H9 (cell line): ENCODE measurements at regions not wholly inside any gene's neighbourhood (a gene's known extent, or its start where the extent isn't known, plus 50 kb on each side); places are given as distances from the start of the nearest gene placed in this dataset.

Experiments
- DNase-seq: peaks from one replicate; pipeline ENCODE4 v3.0.0-alpha.2; 2017
- H2AFZ ChIP-seq: one replicate; pipeline ENCODE4 v1.6.1; 2013; ENCODE audit warnings: mild to moderate bottlenecking, low read length, control low read depth, moderate library complexity
- H2AK5ac ChIP-seq: 2 replicates; pipeline ENCODE4 v1.6.1; 2013; ENCODE audit warnings: low read length, control low read depth, mixed read lengths; ENCODE audit not compliant: insufficient read length
- H2BK120ac ChIP-seq: one replicate; pipeline ENCODE4 v1.6.1; 2013; ENCODE audit warnings: low read depth, mild to moderate bottlenecking, low read length, control low read depth, inconsistent platforms; ENCODE audit not compliant: poor library complexity, severe bottlenecking
- H2BK12ac ChIP-seq: 2 replicates; pipeline ENCODE4 v1.6.1; 2013; ENCODE audit warnings: low read length, control low read depth, mixed read lengths, low read depth; ENCODE audit not compliant: insufficient read length
- H2BK15ac ChIP-seq: 2 replicates; pipeline ENCODE4 v1.6.1; 2013; ENCODE audit warnings: low read depth, low read length, control low read depth
- H2BK20ac ChIP-seq: one replicate; pipeline ENCODE4 v1.6.1; 2013; ENCODE audit warnings: low read depth, mild to moderate bottlenecking, low read length, control low read depth, inconsistent platforms; ENCODE audit not compliant: poor library complexity, severe bottlenecking
- H2BK5ac ChIP-seq: 2 replicates; pipeline ENCODE4 v1.6.1; 2013; ENCODE audit warnings: low read length, control low read depth, mixed read lengths; ENCODE audit not compliant: insufficient read length
- H3K14ac ChIP-seq: 2 replicates; pipeline ENCODE4 v1.6.1; 2013; ENCODE audit warnings: low read length, control low read depth; ENCODE audit not compliant: insufficient read depth
- H3K18ac ChIP-seq: 2 replicates; pipeline ENCODE4 v1.6.1; 2013; ENCODE audit warnings: low read depth, mild to moderate bottlenecking, mixed read lengths, low read length, control low read depth; ENCODE audit not compliant: insufficient read length
- H3K23ac ChIP-seq: 2 replicates; pipeline ENCODE4 v1.6.1; 2013; ENCODE audit warnings: low read length, control low read depth, mixed read lengths, low read depth; ENCODE audit not compliant: insufficient read length
- H3K23me2 ChIP-seq: 2 replicates; pipeline ENCODE4 v1.6.1; 2013; ENCODE audit warnings: low read depth, mild to moderate bottlenecking, mixed read lengths, low read length, control low read depth; ENCODE audit not compliant: insufficient read length, poor library complexity, severe bottlenecking
- H3K27ac ChIP-seq: 2 replicates; pipeline ENCODE4 v1.5.1; 2013; ENCODE audit warnings: low read length, control low read depth, mixed read lengths, low read depth; ENCODE audit not compliant: insufficient read length
- H3K27me3 ChIP-seq: 2 replicates; pipeline ENCODE4 v1.6.1; 2013; ENCODE audit warnings: low read length, control low read depth, inconsistent platforms; ENCODE audit not compliant: insufficient read depth
- H3K4ac ChIP-seq: 2 replicates; pipeline ENCODE4 v1.6.1; 2013; ENCODE audit warnings: low read depth, mild to moderate bottlenecking, control low read depth, inconsistent platforms, low read length, moderate library complexity
- H3K4me1 ChIP-seq: 2 replicates; pipeline ENCODE4 v1.6.1; 2013; ENCODE audit warnings: low read length, control low read depth, inconsistent platforms; ENCODE audit not compliant: insufficient read depth
- H3K4me2 ChIP-seq: 2 replicates; pipeline ENCODE4 v1.6.1; 2013; ENCODE audit warnings: low read length, control low read depth, mixed read lengths; ENCODE audit not compliant: insufficient read length, insufficient read depth
- H3K56ac ChIP-seq: 2 replicates; pipeline ENCODE4 v1.6.1; 2013; ENCODE audit warnings: low read depth, mild to moderate bottlenecking, mixed read lengths, low read length, control low read depth; ENCODE audit not compliant: insufficient read length
- H3K79me1 ChIP-seq: 2 replicates; pipeline ENCODE4 v1.6.1; 2013; ENCODE audit warnings: low read depth, mild to moderate bottlenecking, moderate library complexity, low read length, control low read depth, inconsistent platforms; ENCODE audit not compliant: insufficient read depth, poor library complexity, severe bottlenecking
- H3K79me2 ChIP-seq: 2 replicates; pipeline ENCODE4 v1.6.1; 2013; ENCODE audit warnings: low read length, control low read depth, inconsistent platforms; ENCODE audit not compliant: insufficient read depth
- H3K9ac ChIP-seq: 2 replicates; pipeline ENCODE4 v1.6.1; 2013; ENCODE audit warnings: low read length, control low read depth, mixed read lengths; ENCODE audit not compliant: insufficient read length; ENCODE audit errors: extremely low read depth
- H3K9me3 ChIP-seq: one replicate; pipeline ENCODE4 v1.6.1; 2013; ENCODE audit warnings: low read depth, low read length, inconsistent platforms; ENCODE audit not compliant: control insufficient read depth
- H3T11ph ChIP-seq: one replicate; pipeline ENCODE4 v1.6.1; 2013; ENCODE audit warnings: mild to moderate bottlenecking, low read length, control low read depth, inconsistent platforms
- H4K20me1 ChIP-seq: one replicate; pipeline ENCODE4 v1.6.1; 2013; ENCODE audit not compliant: control insufficient read depth, insufficient read length, insufficient read depth
- H4K5ac ChIP-seq: 2 replicates; pipeline ENCODE4 v1.6.1; 2013; ENCODE audit warnings: low read depth, mild to moderate bottlenecking, mixed read lengths, low read length, control low read depth; ENCODE audit not compliant: insufficient read length
- H4K8ac ChIP-seq: replicated peaks from 2 replicates; pipeline ENCODE4 v1.6.1; 2013; ENCODE audit warnings: low read length, control low read depth, mixed read lengths, low read depth; ENCODE audit not compliant: insufficient read length
- H4K91ac ChIP-seq: 2 replicates; pipeline ENCODE4 v1.6.1; 2013; ENCODE audit warnings: low read depth, mild to moderate bottlenecking, moderate library complexity, mixed read lengths, low read length, control low read depth; ENCODE audit not compliant: insufficient read length
- H3K27ac Mint-ChIP-seq, 3 experiments: 2 replicates in 2 of 3; 3 replicates in 1 of 3; pipeline ENCODE4 v1.8.0; 2020 to 2021; ENCODE audit warnings: mixed read lengths in 3 of 3, mild to moderate bottlenecking in 1 of 3, moderate library complexity in 1 of 3
- H3K27me3 Mint-ChIP-seq: 2 replicates; pipeline ENCODE4 v1.8.0; 2021; ENCODE audit warnings: low read depth, mild to moderate bottlenecking, moderate library complexity, mixed read lengths
- H3K36me3 Mint-ChIP-seq, 3 experiments: 2 replicates in 2 of 3; 3 replicates in 1 of 3; pipeline ENCODE4 v1.8.0; 2020 to 2021; ENCODE audit warnings: low read depth in 3 of 3, mixed read lengths in 3 of 3; ENCODE audit not compliant: insufficient read depth in 1 of 3
- H3K4me1 Mint-ChIP-seq, 2 experiments: 2 replicates each; pipeline ENCODE4 v1.8.0; 2020; ENCODE audit warnings: mixed read lengths in 2 of 2
- H3K4me3 Mint-ChIP-seq, 2 experiments: 2 replicates in 1 of 2; 3 replicates in 1 of 2; pipeline ENCODE4 v1.8.0; 2020 to 2021; ENCODE audit warnings: mild to moderate bottlenecking in 2 of 2, mixed read lengths in 2 of 2, moderate library complexity in 1 of 2
- H3K9me3 Mint-ChIP-seq, 2 experiments: 2 replicates in 1 of 2; 3 replicates in 1 of 2; pipeline ENCODE4 v1.8.0; 2020; ENCODE audit warnings: mild to moderate bottlenecking in 2 of 2, mixed read lengths in 2 of 2, moderate library complexity in 1 of 2
- WGBS: extraction: QIAGEN DNeasy Blood & Tissue Kit; methylation state at CpG from one replicate; pipeline ENCODE4 v1.1.7; 2013; ENCODE audit warnings: missing lambda C conversion rate, low lambda C conversion rate, mixed read lengths; ENCODE audit not compliant: insufficient read length; ENCODE audit errors: extremely low coverage; 5-methylcytosine and 5-hydroxymethylcytosine counted together
- TF ChIP-seq, protein P1 (sequence below): fragments of 200-600 bp; sonication (generic); conservative IDR thresholded peaks from 3 replicates; pipeline ENCODE4 v1.8.0; 2021; ENCODE audit warnings: antibody characterized with exemption, mild to moderate bottlenecking

DNA sequence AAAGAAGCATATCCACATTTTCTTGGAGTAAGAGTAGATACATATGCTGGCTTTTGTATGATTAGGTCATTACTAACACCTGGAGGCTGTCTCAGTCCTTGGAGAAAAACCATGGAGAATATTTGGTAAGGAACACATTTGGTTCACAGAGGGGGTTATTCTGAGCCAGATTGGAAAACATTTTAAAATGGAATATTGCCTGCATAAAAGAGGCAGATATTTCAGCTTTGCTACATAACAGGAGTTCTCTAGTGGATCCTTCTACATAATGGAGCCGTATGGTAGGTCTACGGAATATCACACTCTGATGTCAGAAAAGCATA, 415.1 kb downstream of the ADGRL2 start:
- Histone ChIP-seq H3K27ac (no peak overlapping the region), H3K23ac (no peak overlapping the region), H3T11ph (no peak overlapping the region), H4K20me1 (no peaks in the 10 kb centered on the region), H3K9ac (no peak overlapping the region), H3K4me1 (no peaks in the 10 kb centered on the region), H3K14ac (no peak overlapping the region), H2BK5ac (no peak overlapping the region), H3K56ac (no peak overlapping the region), H2BK12ac (no peak overlapping the region), H3K27me3 (no peaks in the 10 kb centered on the region), H3K79me2 (no peaks in the 10 kb centered on the region), H2BK15ac (no peak overlapping the region), H3K23me2 (no peaks in the 10 kb centered on the region), H4K5ac (no peak overlapping the region), H2AK5ac (no peak overlapping the region), H3K4me2 (no peak overlapping the region), H4K8ac (no peak overlapping the region), H3K18ac (no peak overlapping the region), H2AFZ (no peak overlapping the region), H4K91ac (no peak overlapping the region), H3K79me1 (no peaks in the 10 kb centered on the region), H2BK120ac (no peak overlapping the region), H3K9me3 (no peaks in the 10 kb centered on the region), H2BK20ac (no peak overlapping the region), H3K4ac (no peak overlapping the region)
- TF ChIP-seq, protein P1, sequence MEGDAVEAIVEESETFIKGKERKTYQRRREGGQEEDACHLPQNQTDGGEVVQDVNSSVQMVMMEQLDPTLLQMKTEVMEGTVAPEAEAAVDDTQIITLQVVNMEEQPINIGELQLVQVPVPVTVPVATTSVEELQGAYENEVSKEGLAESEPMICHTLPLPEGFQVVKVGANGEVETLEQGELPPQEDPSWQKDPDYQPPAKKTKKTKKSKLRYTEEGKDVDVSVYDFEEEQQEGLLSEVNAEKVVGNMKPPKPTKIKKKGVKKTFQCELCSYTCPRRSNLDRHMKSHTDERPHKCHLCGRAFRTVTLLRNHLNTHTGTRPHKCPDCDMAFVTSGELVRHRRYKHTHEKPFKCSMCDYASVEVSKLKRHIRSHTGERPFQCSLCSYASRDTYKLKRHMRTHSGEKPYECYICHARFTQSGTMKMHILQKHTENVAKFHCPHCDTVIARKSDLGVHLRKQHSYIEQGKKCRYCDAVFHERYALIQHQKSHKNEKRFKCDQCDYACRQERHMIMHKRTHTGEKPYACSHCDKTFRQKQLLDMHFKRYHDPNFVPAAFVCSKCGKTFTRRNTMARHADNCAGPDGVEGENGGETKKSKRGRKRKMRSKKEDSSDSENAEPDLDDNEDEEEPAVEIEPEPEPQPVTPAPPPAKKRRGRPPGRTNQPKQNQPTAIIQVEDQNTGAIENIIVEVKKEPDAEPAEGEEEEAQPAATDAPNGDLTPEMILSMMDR, result no peak
- H3K27ac Mint-ChIP-seq, result no peak overlapping the region
- WGBS, result no CpG with 5 or more reads among the region's 2 CpGs
- H3K27me3 Mint-ChIP-seq, result no peaks in the 10 kb centered on the region
- DNase-seq, result no peak
- H3K4me3 Mint-ChIP-seq, result no peak overlapping the region
- H3K36me3 Mint-ChIP-seq, result no peaks in the 10 kb centered on the region
- H3K9me3 Mint-ChIP-seq, result no peaks in the 10 kb centered on the region
- peaks cover 6% of the 10 kb centered on the region in 2 experiments for H3K4me1 Mint-ChIP-seq
